Muscle layer of duodenum (tissue), 2 donors: ENCODE measurements at regions not wholly inside any gene's neighbourhood (a gene's known extent, or its start where the extent isn't known, plus 50 kb on each side); places are given as distances from the start of the nearest gene placed in this dataset.
"Not testable (repeated sequence)": the region's sequence is repeated elsewhere in the genome, so short reads cannot be mapped to it uniquely, and the experiment has no call there.

Experiments used
- H3K27ac ChIP-seq: one replicate; pipeline ENCODE4 v1.7.0; 2013; ENCODE audit warnings: mild to moderate bottlenecking, low read length
- H3K27me3 ChIP-seq: one replicate; pipeline ENCODE4 v1.7.0; 2013; ENCODE audit warnings: low read depth, mild to moderate bottlenecking, control low read depth, low read length
- H3K36me3 ChIP-seq, 2 donors: one replicate each; pipeline ENCODE4 v1.7.0; 2013; ENCODE audit warnings: low read length in 2 of 2, control low read depth in 1 of 2, mild to moderate bottlenecking in 1 of 2; ENCODE audit not compliant: insufficient read depth in 2 of 2, control insufficient read depth in 1 of 2
- H3K4me1 ChIP-seq, 2 donors: one replicate each; pipeline ENCODE4 v1.7.0; 2013; ENCODE audit warnings: low read length in 2 of 2, mild to moderate bottlenecking in 2 of 2, control low read depth in 1 of 2, moderate library complexity in 1 of 2; ENCODE audit not compliant: insufficient read depth in 2 of 2, control insufficient read depth in 1 of 2
- H3K4me3 ChIP-seq, 2 donors: one replicate each; pipeline ENCODE4 v1.7.0; 2013; ENCODE audit warnings: low read length in 2 of 2, low read depth in 1 of 2, mild to moderate bottlenecking in 1 of 2
- H3K9me3 ChIP-seq, 2 donors: one replicate each; pipeline ENCODE4 v1.7.0; 2013; ENCODE audit warnings: low read length in 2 of 2, control low read depth in 1 of 2, mild to moderate bottlenecking in 1 of 2; ENCODE audit not compliant: control insufficient read depth in 1 of 2
- donor health status: healthy.

DNA sequence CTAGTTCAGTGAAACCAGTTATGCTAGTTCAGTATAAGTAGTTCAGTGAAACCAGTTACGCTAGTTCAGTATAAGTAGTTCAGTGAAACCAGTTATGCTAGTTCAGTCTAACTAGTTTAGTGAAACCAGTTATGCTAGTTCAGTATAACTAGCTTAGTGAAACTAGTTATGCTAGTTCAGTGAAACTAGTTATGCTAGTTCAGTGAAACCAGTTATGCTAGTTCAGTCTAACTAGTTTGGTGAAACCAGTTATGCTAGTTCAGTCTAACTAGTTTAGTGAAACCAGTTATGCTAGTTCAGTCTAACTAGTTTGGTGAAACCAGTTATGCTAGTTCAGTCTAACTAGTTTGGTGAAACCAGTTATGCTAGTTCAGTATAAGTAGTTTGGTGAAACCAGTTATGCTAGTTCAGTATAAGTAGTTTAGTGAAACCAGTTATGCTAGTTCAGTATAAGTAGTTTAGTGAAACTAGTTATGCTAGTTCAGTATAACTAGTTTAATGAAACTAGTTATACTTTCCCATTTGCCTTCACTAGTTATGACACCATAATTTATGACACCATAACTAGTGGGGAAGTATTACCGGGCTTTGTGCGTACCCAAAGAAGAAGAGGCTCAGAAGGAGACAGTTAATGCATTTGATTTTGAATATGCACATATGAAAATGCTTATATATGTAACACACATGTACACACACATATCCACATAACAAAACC lies 662.5 kb downstream of the QKI start:
- H3K4me3 ChIP-seq, H3K27ac ChIP-seq, H3K9me3 ChIP-seq, H3K36me3 ChIP-seq, H3K27me3 ChIP-seq, H3K4me1 ChIP-seq: not testable (repeated sequence)

DNA sequence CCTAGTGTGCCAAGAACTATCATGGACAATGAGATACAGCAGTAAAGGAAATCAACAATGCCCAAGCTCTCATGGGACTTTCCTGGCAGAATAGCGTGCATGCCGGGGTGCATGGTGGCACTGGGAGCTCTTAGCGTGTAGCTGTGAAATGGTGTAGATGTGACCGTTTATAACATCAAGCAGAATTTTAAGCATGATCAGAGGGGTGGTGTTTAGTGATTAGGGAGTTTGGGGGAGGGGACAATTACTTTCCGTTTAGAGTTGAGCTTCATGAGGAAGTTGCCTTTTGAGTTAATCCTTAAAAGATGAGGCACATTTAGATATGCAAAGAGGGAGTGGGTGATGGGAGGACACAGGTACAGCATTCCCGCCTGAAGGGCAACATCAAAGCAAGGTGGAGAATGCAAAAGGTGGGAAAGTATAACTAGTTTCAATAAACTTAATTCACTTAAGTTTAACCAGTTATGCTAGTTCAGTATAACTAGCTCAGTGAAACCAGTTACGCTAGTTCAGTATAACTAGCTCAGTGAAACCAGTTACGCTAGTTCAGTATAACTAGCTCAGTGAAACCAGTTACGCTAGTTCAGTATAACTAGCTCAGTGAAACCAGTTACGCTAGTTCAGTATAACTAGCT lies 661.6 kb downstream of the QKI start:
- no peaks in the 10 kb centered on the region for H3K27me3 ChIP-seq
- H3K4me3 ChIP-seq, result no peak overlapping the region
- no peak overlapping the region for H3K27ac ChIP-seq
- no peaks in the 10 kb centered on the region for H3K9me3 ChIP-seq
- peaks cover 0 to 5% of the 10 kb centered on the region in 2 donors for H3K4me1 ChIP-seq
- H3K36me3 ChIP-seq, result no peaks in the 10 kb centered on the region

DNA sequence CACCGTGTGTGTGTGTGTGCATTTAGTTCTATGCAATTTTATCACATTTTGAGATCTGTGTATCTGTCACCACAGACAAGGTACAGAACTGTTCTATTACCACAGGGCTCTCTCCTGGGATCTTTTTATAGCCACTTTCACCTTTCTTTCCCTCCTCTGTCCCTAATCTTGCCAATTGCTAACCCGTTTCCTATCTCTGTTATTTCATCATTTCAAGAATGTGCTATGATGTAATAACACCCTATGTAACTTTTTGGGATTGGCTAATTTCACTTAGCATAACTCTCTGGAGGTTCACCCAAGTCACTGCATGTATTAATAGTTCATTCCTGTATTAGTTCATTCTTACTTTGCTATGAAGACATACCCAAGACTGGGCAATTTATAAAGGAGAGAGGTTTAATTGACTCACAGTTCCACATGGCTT lies 657.7 kb downstream of the QKI start:
- no peak overlapping the region for H3K4me3 ChIP-seq

DNA sequence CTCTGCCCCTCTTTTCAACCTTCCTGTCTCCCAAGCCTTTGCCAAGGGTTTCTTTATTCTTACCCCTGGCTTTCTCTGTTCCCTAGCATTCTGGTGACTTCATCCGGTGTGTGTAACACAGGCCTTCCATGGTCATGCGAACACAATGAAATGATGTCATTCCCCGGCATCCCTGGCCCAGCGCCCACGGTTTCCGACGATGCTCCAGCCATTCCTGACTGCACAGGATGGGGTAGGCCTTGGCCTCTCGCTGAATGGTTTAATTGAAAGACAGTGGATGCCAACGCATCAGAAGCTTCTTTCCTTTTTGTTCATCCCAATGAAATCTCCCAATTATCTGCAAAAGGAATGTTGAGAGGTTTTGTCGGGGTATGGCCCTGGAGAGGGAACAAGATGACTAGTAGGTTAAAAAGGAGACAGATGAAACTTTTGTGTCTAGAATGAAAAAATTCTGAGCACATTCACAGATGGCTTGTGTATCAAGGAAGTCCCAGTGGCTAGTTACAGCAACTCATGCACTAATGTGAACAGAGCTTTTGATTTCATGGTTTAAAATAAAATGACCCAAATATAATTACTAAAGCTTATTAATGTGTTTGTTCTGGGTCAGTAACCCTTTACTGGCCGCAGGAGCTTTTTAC lies 655.0 kb downstream of the QKI start:
- H3K27ac ChIP-seq, result no peak overlapping the region
- H3K9me3 ChIP-seq, result no peaks in the 10 kb centered on the region
- no peaks in the 10 kb centered on the region for H3K27me3 ChIP-seq
- H3K36me3 ChIP-seq, result no peaks in the 10 kb centered on the region
- H3K4me3 ChIP-seq, result no peak overlapping the region
- H3K4me1 ChIP-seq, result no peaks in the 10 kb centered on the region

More for the DNA sequence above, 657.7 kb downstream of the QKI start:
- Histone ChIP-seq H3K27me3 (no peaks in the 10 kb centered on the region), H3K9me3 (no peaks in the 10 kb centered on the region), H3K36me3 (no peaks in the 10 kb centered on the region), H3K27ac (no peak overlapping the region), H3K4me1 (no peaks in the 10 kb centered on the region)

GRCh38 chr6:164068527-164068926 lies 654.0 kb downstream of the QKI start:
- H3K4me1 ChIP-seq, result no peaks in the 10 kb centered on the region
- no peaks in the 10 kb centered on the region for H3K27me3 ChIP-seq
- H3K4me3 ChIP-seq, result no peak overlapping the region
- H3K27ac ChIP-seq, result no peak overlapping the region
- no peaks in the 10 kb centered on the region for H3K9me3 ChIP-seq
- no peaks in the 10 kb centered on the region for H3K36me3 ChIP-seq

DNA sequence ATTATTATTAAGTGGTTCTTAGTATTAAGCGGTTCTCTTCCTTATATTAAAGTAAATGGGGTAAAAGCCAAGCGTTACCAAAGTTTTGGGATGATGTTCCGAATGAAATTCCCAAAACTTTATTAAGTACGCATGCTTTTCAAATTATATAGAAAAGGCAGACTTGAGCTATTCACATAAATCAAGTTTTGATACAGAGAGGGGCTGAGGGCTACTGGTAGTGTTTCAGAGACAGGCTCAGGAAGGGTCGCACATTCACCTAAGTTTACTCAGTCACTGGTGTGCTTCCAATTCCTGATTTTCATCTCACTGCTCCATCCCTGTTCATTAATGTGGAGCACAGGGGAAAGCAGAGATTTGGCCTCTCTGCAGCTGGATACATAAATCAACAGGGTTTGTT lies 652.2 kb downstream of the QKI start:
- H3K36me3 ChIP-seq, result no peaks in the 10 kb centered on the region
- no peaks in the 10 kb centered on the region for H3K9me3 ChIP-seq
- no peaks in the 10 kb centered on the region for H3K27me3 ChIP-seq

DNA sequence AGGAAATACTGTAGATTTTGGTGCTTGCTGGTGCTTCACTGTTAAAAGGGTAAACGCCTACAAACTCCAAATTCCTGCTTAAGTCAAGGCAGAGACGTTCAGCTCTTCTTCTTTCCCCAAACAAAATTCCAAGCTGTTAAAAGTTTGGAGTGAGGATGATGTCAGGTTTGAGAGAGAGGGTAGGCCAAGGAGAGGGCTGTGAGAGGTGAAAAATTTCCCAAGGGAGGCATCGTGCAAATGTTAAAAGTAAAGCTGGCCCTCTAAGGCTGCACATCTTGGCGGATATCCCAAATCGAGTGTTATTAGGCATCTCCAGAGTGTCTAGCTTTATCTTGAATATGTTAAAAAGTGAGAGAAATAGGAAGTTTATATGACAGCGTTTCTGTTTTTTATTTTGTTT lies 651.8 kb downstream of the QKI start:
- H3K36me3 ChIP-seq, result no peaks in the 10 kb centered on the region
- no peak overlapping the region for H3K27ac ChIP-seq
- H3K27me3 ChIP-seq, result no peaks in the 10 kb centered on the region
- no peaks in the 10 kb centered on the region for H3K9me3 ChIP-seq
- no peak overlapping the region for H3K4me3 ChIP-seq
- H3K4me1 ChIP-seq, result no peaks in the 10 kb centered on the region

More for the DNA sequence above, 652.2 kb downstream of the QKI start:
- H3K4me1 ChIP-seq, result no peaks in the 10 kb centered on the region
- no peak overlapping the region for H3K27ac ChIP-seq
- no peak overlapping the region for H3K4me3 ChIP-seq

GRCh38 chr6:164063346-164063745 lies 648.8 kb downstream of the QKI start:
- H3K4me1 ChIP-seq, result no peaks in the 10 kb centered on the region
- no peak overlapping the region for H3K27ac ChIP-seq
- H3K27me3 ChIP-seq, result no peaks in the 10 kb centered on the region
- H3K4me3 ChIP-seq, result no peak overlapping the region
- no peaks in the 10 kb centered on the region for H3K9me3 ChIP-seq
- no peaks in the 10 kb centered on the region for H3K36me3 ChIP-seq

DNA sequence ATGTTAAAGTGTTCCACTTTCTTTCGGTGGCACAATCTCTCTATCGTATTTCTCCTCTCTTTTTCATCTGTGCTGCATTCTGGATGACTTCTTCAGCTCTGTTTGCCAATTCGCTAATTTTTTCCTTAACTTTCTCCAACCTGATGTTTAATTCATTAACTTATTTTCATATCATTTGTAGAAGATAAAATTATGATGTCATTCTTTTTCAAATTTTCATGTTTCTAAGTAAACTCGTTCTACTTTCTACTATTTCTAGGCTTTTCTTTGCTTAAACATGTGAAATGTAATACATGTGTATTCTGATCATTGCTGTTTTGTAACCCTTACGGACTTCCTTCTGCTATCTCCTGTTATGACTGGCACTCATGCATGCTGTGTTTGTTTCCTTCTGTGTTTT lies 648.4 kb downstream of the QKI start:
- H3K9me3 ChIP-seq, result no peaks in the 10 kb centered on the region
- H3K27me3 ChIP-seq, result no peaks in the 10 kb centered on the region
- no peak overlapping the region for H3K4me3 ChIP-seq
- H3K27ac ChIP-seq, result no peak overlapping the region
- H3K4me1 ChIP-seq, result no peaks in the 10 kb centered on the region
- H3K36me3 ChIP-seq, result no peaks in the 10 kb centered on the region

GRCh38 chr6:164057876-164058275 lies 643.4 kb downstream of the QKI start:
- Histone ChIP-seq H3K9me3 (no peaks in the 10 kb centered on the region), H3K27me3 (no peaks in the 10 kb centered on the region), H3K36me3 (no peaks in the 10 kb centered on the region), H3K27ac (no peak overlapping the region), H3K4me3 (no peak overlapping the region), H3K4me1 (no peaks in the 10 kb centered on the region)

GRCh38 chr6:164051427-164051826 lies 636.9 kb downstream of the QKI start:
- no peaks in the 10 kb centered on the region for H3K36me3 ChIP-seq
- no peaks in the 10 kb centered on the region for H3K4me1 ChIP-seq
- no peaks in the 10 kb centered on the region for H3K9me3 ChIP-seq
- no peak overlapping the region for H3K4me3 ChIP-seq
- no peaks in the 10 kb centered on the region for H3K27me3 ChIP-seq
- H3K27ac ChIP-seq, result no peak overlapping the region
